NB4 (cell line): ENCODE measurements at regions not wholly inside any gene's neighbourhood (a gene's known extent, or its start where the extent isn't known, plus 50 kb on each side); places are given as distances from the start of the nearest gene placed in this dataset.

Experiments used
- MAX ChIP-seq: IDR thresholded peaks from 2 replicates; pipeline ENCODE4 v1.6.1; 2011; ENCODE audit warnings: low read depth, low read length
- POLR2A ChIP-seq: IDR thresholded peaks from 2 replicates; pipeline ENCODE4 v1.6.1; 2011; ENCODE audit warnings: mild to moderate bottlenecking; ENCODE audit not compliant: insufficient read length; ENCODE audit errors: extremely low read depth

DNA sequence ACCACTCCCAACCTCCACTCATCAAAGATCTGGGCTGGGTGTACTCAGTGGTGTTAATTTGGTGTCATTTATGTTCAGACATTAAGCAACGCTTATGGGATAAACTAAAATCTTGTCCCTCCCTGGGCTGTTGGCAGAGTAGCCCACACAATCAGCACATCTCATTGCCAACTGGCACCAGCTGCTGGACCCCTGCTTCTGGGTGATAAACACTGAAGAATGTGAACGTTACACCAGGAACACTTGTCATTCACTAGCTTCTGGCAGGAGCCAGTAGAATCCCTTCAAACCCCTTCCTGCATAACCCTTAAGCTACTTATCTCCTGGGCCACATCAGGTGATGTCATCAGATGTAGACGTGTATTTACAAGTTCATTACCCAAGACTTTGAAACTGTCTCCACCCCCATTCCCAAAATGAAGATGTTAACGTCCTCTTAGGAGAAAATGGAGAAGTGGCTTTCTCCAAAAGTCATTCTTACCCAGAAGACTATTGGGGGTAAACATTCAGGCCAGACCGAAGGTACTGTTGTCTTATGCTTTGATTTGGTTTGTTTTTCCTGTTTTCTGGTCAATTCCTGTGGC is 107.8 kb upstream of the CD93 start:
- TF ChIP-seq MAX (no peak), POLR2A (no peak)
